CD4-positive, alpha-beta T cell treated with Interleukin-17A for 4 hours (primary cell): ENCODE measurements at regions not wholly inside any gene's neighbourhood (a gene's known extent, or its start where the extent isn't known, plus 50 kb on each side); places are given as distances from the start of the nearest gene placed in this dataset.
"Not testable (repeated sequence)": the region's sequence is repeated elsewhere in the genome, so short reads cannot be mapped to it uniquely, and the experiment has no call there.

Source experiments
- DNase-seq: peaks from one replicate; pipeline ENCODE4 v3.0.0-alpha.2; 2020; ENCODE audit warnings: mixed read lengths

DNA sequence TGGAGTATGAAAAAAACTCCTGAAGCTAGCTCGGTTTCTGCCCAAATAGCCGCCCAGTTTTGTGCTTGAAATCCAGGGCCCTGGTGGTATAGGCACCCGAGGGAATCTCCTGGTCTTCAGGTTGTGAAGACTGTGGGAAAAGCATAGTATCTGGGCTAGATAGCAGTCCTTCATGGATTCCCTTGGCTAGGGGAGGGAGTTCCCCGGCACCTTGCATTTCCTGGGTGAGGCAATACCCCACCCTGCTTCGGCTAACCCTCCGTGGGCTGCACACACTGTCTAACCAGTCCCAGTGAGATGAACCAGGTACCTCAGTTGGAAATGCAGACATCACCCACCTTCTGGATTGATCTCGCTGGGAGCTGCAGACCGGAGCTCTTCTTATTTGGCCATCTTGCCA lies 184.5 kb upstream of the SLC35B3 start:
- no peak for DNase-seq

DNA sequence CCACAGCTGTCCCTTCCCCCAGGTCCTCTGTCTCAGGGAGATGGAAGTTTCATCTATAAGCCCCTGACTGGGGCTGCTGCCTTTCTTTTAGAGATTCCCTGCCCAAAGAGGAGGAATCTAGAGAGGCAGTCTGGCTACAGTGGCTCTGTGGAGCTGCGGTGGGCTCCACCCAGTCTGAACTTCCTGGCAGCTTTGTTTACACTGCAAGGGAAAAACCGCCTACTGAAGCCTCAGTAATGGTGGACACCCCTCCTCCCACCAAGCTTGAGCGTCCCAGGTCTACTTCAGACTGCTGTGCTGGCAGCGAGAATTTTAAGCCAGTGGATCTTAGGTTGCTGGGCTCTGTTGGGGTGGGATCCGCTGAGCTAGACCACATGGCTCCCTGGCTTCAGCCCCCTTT lies 184.1 kb upstream of the SLC35B3 start:
- DNase-seq, result not testable (repeated sequence)

DNA sequence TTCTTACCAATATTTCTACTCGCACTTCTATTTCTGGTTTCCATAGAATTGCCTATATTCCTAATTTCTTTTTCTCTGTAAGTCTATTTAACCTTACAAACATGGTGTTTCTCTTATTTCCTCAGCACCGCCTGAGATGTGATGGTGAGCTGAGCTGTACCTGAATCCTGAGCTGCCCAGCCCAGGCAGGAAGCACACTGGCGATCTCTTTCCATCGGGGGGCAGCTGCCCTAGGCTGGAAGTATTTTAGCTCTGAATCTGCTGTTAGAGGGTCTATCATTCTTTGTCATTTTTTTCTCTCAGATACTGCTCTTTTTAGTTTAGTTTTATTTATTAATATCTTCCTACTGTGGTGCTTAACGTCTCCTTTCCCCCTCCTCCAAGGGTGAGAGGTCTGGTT lies 173.4 kb upstream of the SLC35B3 start:
- DNase-seq, result no peak

DNA sequence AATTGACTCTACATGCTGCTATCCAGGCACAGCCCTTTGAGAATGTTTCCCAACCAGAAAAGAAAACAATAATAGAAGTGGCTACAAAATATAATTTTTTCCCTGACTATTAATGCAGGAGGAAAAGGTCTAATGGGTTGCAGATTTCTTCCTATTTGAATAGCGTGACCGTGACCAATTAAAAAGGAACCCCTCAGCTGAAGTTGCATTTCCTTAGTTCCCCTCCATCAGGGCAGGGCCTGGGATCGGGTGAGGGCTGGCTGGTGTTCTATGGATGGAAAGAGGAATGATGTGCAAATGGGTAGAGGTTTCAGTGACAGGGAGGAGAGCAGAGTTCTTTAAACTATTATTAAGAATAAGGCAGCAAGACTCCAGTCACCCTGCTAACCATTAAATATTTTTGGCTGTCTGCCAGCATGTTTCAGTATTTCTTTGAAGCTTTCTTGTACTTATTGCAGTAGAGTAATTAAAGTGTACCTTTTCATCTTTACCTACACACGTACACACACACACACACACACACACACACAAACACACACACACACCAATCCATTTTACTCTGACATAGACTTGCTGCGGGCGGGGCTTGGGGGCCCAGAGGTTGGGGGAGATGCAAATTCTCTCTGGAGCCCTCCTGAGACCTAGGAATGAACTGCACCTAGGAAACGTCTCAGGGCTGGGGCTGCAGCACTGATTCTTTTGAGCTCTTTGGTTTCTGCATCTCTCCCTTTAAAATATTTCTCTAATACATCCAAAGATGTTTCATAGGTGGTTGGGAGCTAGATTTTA lies 154.8 kb upstream of the SLC35B3 start:
- no peak for DNase-seq

DNA sequence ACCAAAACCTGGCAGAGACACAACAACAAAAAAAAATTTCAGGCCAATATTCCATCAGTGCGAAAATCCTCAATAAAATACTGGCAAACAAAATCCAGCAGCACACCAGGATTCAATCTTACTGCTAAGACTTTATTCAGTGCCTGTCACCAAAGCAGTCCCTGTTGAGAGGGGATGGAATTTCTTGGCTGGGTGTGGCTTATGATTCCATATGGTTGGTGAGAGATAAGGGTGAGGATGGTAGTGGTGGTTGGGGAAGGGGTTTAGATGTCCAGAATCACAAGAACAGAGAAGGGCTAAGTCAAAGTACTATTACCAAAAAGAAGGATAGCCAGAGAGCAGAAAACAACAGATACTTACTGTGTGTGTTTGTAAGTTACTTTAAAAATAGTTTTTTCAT lies 152.8 kb upstream of the SLC35B3 start:
- DNase-seq, result no peak

DNA sequence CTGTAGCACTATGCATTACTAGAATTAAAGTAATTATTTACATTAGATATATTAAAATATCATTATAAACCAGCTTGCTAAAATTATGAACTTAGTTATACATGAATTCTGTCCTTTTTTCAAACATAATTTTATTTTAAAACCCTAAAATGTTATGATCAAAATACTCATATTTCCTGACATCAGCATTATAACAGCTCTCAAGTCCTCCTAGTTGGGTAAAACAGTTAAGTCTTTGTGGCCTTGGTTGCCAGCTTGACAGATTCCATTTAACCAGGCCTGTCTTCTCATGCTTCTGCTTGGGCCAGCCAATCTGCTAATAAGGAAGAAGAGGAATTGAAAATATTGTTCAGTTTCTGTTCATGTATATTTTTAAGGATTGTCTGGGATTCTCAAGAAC lies 147.9 kb upstream of the SLC35B3 start:
- no peak for DNase-seq

DNA sequence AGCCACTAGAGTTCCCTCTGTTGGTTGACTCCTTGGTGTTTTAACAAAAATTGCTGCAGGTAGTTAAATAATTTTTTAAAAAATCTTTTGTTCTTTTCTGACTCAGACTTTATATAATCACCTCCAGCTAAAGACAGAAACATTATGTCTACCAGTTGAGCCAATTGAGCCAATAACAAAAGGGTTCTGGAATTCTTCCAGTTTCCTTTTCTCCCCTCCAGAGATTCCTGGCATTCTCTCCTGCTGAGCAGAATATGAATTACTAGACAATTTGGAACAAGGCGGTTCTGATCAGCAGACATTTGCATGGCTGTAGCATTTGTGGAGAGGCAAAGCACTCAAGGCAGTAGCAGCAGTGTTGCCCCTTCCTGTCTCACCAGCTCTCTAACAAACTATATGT lies 144.0 kb upstream of the SLC35B3 start:
- DNase-seq, result no peak

DNA sequence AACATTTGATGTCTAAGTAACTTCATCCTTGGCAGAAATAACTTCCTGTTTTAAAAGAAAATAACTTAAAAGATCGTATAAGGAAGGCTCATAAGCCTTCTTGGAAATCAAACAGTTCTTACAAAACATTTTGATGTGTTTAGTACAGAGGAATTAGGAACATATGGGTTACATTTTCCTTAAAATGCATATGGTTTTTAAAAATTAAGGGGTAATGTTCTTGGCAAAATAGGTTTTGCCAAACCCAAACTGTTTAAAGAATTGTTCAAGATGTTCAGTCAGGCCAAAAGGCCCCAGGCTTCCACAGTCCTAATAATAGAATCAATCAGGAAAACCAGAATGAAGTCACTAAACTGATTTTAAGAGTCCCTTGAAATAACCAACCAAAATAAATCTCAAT lies 142.7 kb upstream of the SLC35B3 start:
- no peak for DNase-seq

GRCh38 chr6:8574749-8575468 lies 139.6 kb upstream of the SLC35B3 start:
- DNase-seq, result no peak

GRCh38 chr6:8574311-8574710 lies 139.0 kb upstream of the SLC35B3 start:
- DNase-seq, result no peak

- DNase-seq, result no peak
Observed at GRCh38 chr6:8570256-8570920, 135.0 kb upstream of the SLC35B3 start.

DNA sequence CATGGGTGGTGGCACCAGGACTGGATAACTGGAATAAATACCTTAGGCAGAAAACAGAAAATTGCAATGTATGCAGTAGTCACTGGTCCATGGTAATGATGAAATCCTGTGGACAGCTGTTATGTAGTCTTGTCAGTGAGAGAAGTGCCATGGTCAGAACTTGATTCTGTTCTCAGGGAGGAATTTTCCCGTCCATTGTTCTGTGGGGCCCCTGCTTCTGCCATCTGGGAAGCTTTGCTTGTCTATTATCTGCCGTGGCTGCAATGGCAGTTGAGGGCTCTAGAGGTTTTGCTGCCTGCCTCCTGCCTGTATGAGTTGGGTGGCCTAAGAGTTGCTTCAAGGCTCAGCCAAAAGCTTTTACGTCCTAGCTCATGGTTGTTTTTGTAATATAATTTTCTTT lies 126.8 kb upstream of the SLC35B3 start:
- DNase-seq, result no peak

DNA sequence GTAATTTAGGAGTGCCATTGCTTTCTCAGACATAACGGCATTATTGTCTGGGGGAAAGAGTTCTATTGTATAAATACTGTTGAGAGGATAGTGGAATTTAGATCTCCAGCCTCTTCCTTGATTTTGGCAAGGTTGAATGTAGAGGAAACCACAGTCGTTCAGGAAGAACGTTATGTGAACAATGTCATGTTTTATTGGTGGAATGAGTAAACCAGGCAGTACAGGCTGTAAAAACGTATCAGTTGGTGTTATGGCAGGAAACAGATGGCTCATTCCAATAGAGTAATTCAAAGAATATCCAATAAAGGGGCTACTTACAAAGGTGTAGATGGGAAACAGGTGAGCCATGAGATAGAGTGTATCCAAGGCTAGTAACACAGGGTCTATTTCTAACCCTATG lies 123.6 kb upstream of the SLC35B3 start:
- no peak for DNase-seq

DNA sequence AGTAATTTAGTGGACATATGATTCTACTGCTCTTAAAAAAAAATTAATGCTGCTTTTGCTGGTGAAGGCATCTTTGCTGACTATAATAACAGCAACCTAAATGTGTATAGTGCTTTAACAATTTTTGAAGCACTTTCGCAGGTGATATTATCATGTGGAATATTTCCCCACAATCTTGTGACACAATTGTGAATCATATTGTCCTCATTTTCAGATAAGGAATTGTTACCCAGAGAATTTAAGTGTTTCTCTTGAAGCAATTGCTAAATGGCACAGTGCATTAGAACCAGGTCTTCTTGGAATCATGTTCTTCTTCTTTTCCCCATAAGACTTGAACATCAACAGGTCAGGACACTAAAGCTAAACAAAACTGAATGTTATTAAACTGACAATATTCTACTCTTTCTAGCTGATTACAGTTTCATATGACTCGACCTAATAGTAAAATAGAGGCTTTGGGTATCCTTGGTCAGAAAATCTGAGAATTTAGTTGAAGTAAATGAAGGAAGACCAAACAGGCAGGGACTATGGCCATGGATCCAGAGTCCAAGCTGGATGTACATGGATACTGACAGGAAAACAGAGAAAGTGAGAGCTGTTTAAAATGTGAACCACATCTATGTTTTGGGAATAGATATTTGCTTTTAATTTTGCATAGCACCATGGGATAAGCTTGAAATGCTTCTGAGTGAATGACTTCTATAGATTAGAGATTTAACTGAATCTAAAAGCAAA lies 121.8 kb upstream of the SLC35B3 start:
- DNase-seq, result no peak

- DNase-seq, result no peak
Observed at GRCh38 chr6:8556370-8557013, 121.1 kb upstream of the SLC35B3 start.

GRCh38 chr6:8551993-8552392 lies 116.6 kb upstream of the SLC35B3 start:
- no peak for DNase-seq

GRCh38 chr6:8551386-8551785 lies 116.0 kb upstream of the SLC35B3 start:
- DNase-seq, result no peak

- DNase-seq, result no peak
Observed at GRCh38 chr6:8549074-8549790, 113.9 kb upstream of the SLC35B3 start.

- no peak for DNase-seq
Observed at GRCh38 chr6:8546496-8546895, 111.2 kb upstream of the SLC35B3 start.

GRCh38 chr6:8545336-8545735 lies 110.0 kb upstream of the SLC35B3 start:
- no peak for DNase-seq

GRCh38 chr6:8543714-8544113 lies 108.4 kb upstream of the SLC35B3 start:
- no peak for DNase-seq

GRCh38 chr6:8539453-8539852 lies 104.1 kb upstream of the SLC35B3 start:
- DNase-seq, result no peak
